ENCODE measurements at regions not wholly inside any gene's neighbourhood (a gene's known extent, or its start where the extent isn't known, plus 50 kb on each side); places are given as distances from the start of the nearest gene placed in this dataset.

- H3K27me3 ChIP-seq, result no peaks in the 10 kb centered on the region
- H3K9ac ChIP-seq (ENCODE audit: low read depth in 2 of 2, low read length in 2 of 2), result no peak overlapping the region
- intact Hi-C loops (cut with DNase I), result loop anchor here (5.0 kb wide), 1 partner anchor 64 kb away; no protein-coding TSS in a partner anchor
- H3K27ac ChIP-seq, result no peak overlapping the region
- H3K9me3 ChIP-seq, result no peaks in the 10 kb centered on the region
- DNase-seq, result no peak
- no peaks in the 10 kb centered on the region for H3K4me1 ChIP-seq
- H3K36me3 ChIP-seq, result no peaks in the 10 kb centered on the region
- TF ChIP-seq CTCF (IDR thresholded peaks at IDR 0.05), result no peak
- H3K4me3 ChIP-seq, result no peak overlapping the region
Measured at GRCh38 chr17:72273289-72274056, 152.7 kb downstream of the SOX9 start.

- H3K27me3 ChIP-seq, result no peaks in the 10 kb centered on the region
Measured at GRCh38 chr17:72274614-72275013, 153.8 kb downstream of the SOX9 start.

GRCh38 chr17:72280881-72281280 is 160.1 kb downstream of the SOX9 start:
- TF ChIP-seq CTCF (IDR thresholded peaks at IDR 0.05), result no peak
- Histone ChIP-seq H3K27me3 (no peaks in the 10 kb centered on the region), H3K9ac (ENCODE audit: low read depth in 2 of 2, low read length in 2 of 2) (no peak overlapping the region), H3K9me3 (no peaks in the 10 kb centered on the region), H3K4me1 (no peaks in the 10 kb centered on the region), H3K36me3 (no peaks in the 10 kb centered on the region), H3K4me3 (no peak overlapping the region), H3K27ac (no peak overlapping the region)
- no peak for DNase-seq
- intact Hi-C loops (cut with DNase I), result no loop called here

More at GRCh38 chr17:72274614-72275013, 153.8 kb downstream of the SOX9 start:
- intact Hi-C loops (cut with DNase I), result loop anchor here (5.0 kb wide), 1 partner anchor 63 kb away; no protein-coding TSS in a partner anchor
- no peak overlapping the region for H3K27ac ChIP-seq
- no peaks in the 10 kb centered on the region for H3K4me1 ChIP-seq
- H3K36me3 ChIP-seq, result no peaks in the 10 kb centered on the region
- H3K9ac ChIP-seq (ENCODE audit: low read depth in 2 of 2, low read length in 2 of 2), result no peak overlapping the region
- no peaks in the 10 kb centered on the region for H3K9me3 ChIP-seq
- no peak for TF ChIP-seq CTCF (IDR thresholded peaks at IDR 0.05)
- no peak overlapping the region for H3K4me3 ChIP-seq
- DNase-seq, result no peak

DNA sequence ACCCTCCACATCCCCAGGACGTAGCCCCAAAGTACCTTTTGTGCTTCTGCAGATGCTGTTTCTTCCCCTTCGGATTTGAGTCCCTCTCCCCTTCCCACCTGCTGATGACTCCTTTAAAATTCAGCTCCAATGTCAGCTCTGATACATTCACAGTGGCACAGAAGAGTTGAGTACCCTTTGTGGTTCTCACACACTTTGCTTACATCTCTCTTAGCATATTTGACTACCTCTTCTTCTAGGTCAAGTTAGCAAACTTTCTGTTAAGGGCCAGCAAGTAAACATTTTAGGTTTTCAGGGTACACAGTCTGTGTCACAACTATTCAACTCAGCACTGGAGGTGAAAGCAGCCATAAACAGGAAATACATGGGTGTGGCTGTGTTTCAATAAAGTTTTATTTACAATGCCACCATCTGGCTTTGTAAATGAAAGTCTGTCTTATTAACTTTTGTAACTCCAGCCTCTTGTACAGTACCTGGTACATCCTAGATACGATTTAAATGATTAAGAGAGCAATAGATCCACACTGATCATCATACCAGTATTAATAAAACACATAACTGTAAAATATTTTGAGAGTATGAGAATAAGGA is 161.7 kb downstream of the SOX9 start:
- Histone ChIP-seq H3K4me1 (no peaks in the 10 kb centered on the region), H3K9me3 (no peaks in the 10 kb centered on the region), H3K4me3 (no peak overlapping the region), H3K27ac (no peak overlapping the region), H3K9ac (ENCODE audit: low read depth in 2 of 2, low read length in 2 of 2) (no peak overlapping the region), H3K27me3 (no peaks in the 10 kb centered on the region), H3K36me3 (no peaks in the 10 kb centered on the region)
- no peak for TF ChIP-seq CTCF (IDR thresholded peaks at IDR 0.05)
- no peak for DNase-seq
- intact Hi-C loops (cut with DNase I), result no loop called here

DNA sequence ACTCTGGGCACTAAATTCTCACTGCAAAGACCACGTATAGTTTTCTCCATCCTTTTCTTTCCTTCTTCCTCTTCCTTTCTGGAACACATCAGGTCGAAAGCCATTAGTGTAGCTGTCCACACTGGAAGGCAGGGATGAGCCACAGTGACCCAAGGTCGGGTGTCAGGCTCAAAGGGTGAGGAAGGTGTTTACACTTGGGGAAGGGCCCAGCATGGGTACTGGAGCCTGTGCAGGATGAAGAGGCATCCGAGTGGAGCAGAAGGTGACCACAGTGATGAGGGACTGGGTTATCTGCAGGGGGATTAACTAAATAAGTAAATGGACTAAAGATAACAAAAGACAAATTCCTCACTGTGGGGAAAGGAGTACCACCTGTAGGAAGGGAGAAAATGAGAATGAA is 164.0 kb downstream of the SOX9 start:
- H3K4me3 ChIP-seq, result no peak overlapping the region
- no peak overlapping the region for H3K27ac ChIP-seq
- intact Hi-C loops (cut with DNase I), result no loop called here
- no peaks in the 10 kb centered on the region for H3K4me1 ChIP-seq
- H3K36me3 ChIP-seq, result no peaks in the 10 kb centered on the region
- TF ChIP-seq CTCF (IDR thresholded peaks at IDR 0.05), result no peak
- DNase-seq, result no peak
- no peaks in the 10 kb centered on the region for H3K27me3 ChIP-seq
- no peak overlapping the region for H3K9ac ChIP-seq (ENCODE audit: low read depth in 2 of 2, low read length in 2 of 2)
- no peaks in the 10 kb centered on the region for H3K9me3 ChIP-seq

Measured in colonic mucosa (tissue), 4 donors.